ENCODE measurements at regions not wholly inside any gene's neighbourhood (a gene's known extent, or its start where the extent isn't known, plus 50 kb on each side); places are given as distances from the start of the nearest gene placed in this dataset.

- no peak for TF ChIP-seq CTCF (IDR thresholded peaks at IDR 0.05; ENCODE audit: low read length)
- TF ChIP-seq EZH2 (optimal IDR thresholded peaks at IDR 0.05; ENCODE audit: low read depth, low read length), result no peak
Measured at GRCh38 chr7:130868139-130868538, 134.1 kb upstream of the KLF14 start.
